IMR-90 (cell line): ENCODE measurements at regions not wholly inside any gene's neighbourhood (a gene's known extent, or its start where the extent isn't known, plus 50 kb on each side); places are given as distances from the start of the nearest gene placed in this dataset.

Experiments
- ATAC-seq: fragments of 200-7000 bp; cut with Tn5 transposase; 2 replicates; pipeline ENCODE4 v1.9.1; 2020; ENCODE audit warnings: low read depth, mild to moderate bottlenecking, moderate library complexity
- BruUV-seq: library from RNA; stranded (reverse); fragments of 400-500 nt; replicated peaks from 2 replicates; lab custom pipeline; 2021; lab: Mats Ljungman, UMichigan
- CTCF ChIA-PET: fragments of 300-600 bp; formaldehyde crosslinking; extraction: SDS; loops from one replicate; lab custom pipeline; 2021; ENCODE audit warnings: antibody characterized with exemption; lab: Yijun Ruan, JAX
- POLR2A ChIA-PET: fragments of 300-600 bp; sonication (Branson Sonifier 250); formaldehyde crosslinking; loops from one replicate; lab custom pipeline; 2022; ENCODE audit warnings: antibody characterized with exemption; ENCODE audit not compliant: unreplicated experiment; lab: Charles Lee
- DNase-seq: peaks from one replicate; pipeline ENCODE4 v3.0.0; 2013
- H2AFZ ChIP-seq: replicated peaks from 2 replicates; pipeline ENCODE3; 2013; ENCODE audit warnings: low read length, mild to moderate bottlenecking; ENCODE audit not compliant: poor library complexity
- H2AK5ac ChIP-seq: 2 replicates; pipeline ENCODE4 v1.6.1; 2013; ENCODE audit warnings: low read depth, low read length, inconsistent platforms
- H2AK9ac ChIP-seq: replicated peaks from 2 replicates; pipeline ENCODE3; 2013; ENCODE audit warnings: mild to moderate bottlenecking, low read depth, low read length, moderate library complexity; ENCODE audit not compliant: poor library complexity
- H2BK120ac ChIP-seq: 2 replicates; pipeline ENCODE4 v1.6.1; 2013; ENCODE audit warnings: low read depth, low read length, inconsistent platforms
- H2BK15ac ChIP-seq: 3 replicates; pipeline ENCODE4 v1.6.1; 2013; ENCODE audit warnings: low read depth, low read length, inconsistent platforms
- H2BK20ac ChIP-seq: 2 replicates; pipeline ENCODE4 v1.6.1; 2013; ENCODE audit warnings: low read depth, mild to moderate bottlenecking, inconsistent platforms, low read length, moderate library complexity
- H2BK5ac ChIP-seq: 2 replicates; pipeline ENCODE4 v1.6.1; 2013; ENCODE audit warnings: mild to moderate bottlenecking, low read depth, low read length, inconsistent platforms; ENCODE audit not compliant: poor library complexity, severe bottlenecking
- H3K14ac ChIP-seq: replicated peaks from 2 replicates; pipeline ENCODE4 v1.6.1; 2013; ENCODE audit warnings: low read depth, low read length, inconsistent platforms
- H3K18ac ChIP-seq: 2 replicates; pipeline ENCODE4 v1.6.1; 2013; ENCODE audit warnings: low read depth, low read length, control low read depth
- H3K23ac ChIP-seq: 2 replicates; pipeline ENCODE4 v1.6.1; 2013; ENCODE audit warnings: low read depth, low read length, inconsistent platforms
- H3K27ac ChIP-seq: 2 replicates; pipeline ENCODE4 v1.5.1; 2013; ENCODE audit warnings: mild to moderate bottlenecking, control low read depth, low read length; ENCODE audit not compliant: insufficient read depth
- H3K27me3 ChIP-seq: 2 replicates; pipeline ENCODE4 v1.6.1; 2013; ENCODE audit warnings: low read length; ENCODE audit not compliant: control insufficient read depth, insufficient read depth
- H3K36me3 ChIP-seq: 2 replicates; pipeline ENCODE4 v1.6.1; 2013; ENCODE audit warnings: low read length, mixed read lengths; ENCODE audit not compliant: control insufficient read depth, insufficient read depth
- H3K4ac ChIP-seq: 2 replicates; pipeline ENCODE4 v1.6.1; 2013; ENCODE audit warnings: low read depth, low read length, inconsistent platforms
- H3K4me1 ChIP-seq: 2 replicates; pipeline ENCODE4 v1.6.1; 2013; ENCODE audit warnings: low read length, mixed read lengths; ENCODE audit not compliant: control insufficient read depth, insufficient read depth
- H3K4me2 ChIP-seq: 2 replicates; pipeline ENCODE4 v1.6.1; 2013; ENCODE audit warnings: low read depth, mild to moderate bottlenecking, control low read depth, low read length, moderate library complexity
- H3K4me3 ChIP-seq: 2 replicates; pipeline ENCODE4 v1.5.1; 2013; ENCODE audit warnings: low read depth, mild to moderate bottlenecking, control low read depth, low read length, moderate library complexity; ENCODE audit not compliant: insufficient read depth
- H3K56ac ChIP-seq: 2 replicates; pipeline ENCODE4 v1.6.1; 2013; ENCODE audit warnings: low read length, inconsistent platforms; ENCODE audit not compliant: insufficient read depth; ENCODE audit errors: extremely low read depth
- H3K79me1 ChIP-seq, 2 experiments: 2 replicates each; pipeline ENCODE4 v1.6.1; 2013; ENCODE audit warnings: low read length in 2 of 2, inconsistent platforms in 1 of 2, low read depth in 1 of 2
- H3K9ac ChIP-seq: 2 replicates; pipeline ENCODE4 v1.6.1; 2013; ENCODE audit warnings: low read depth, low read length, control low read depth
- H3K9me1 ChIP-seq: 2 replicates; pipeline ENCODE4 v1.6.1; 2013; ENCODE audit warnings: low read length, inconsistent platforms; ENCODE audit not compliant: insufficient read depth
- H3K9me3 ChIP-seq: 2 replicates; pipeline ENCODE4 v1.6.1; 2013; ENCODE audit warnings: low read length; ENCODE audit not compliant: control insufficient read depth, insufficient read depth
- H4K20me1 ChIP-seq: 2 replicates; pipeline ENCODE4 v1.6.1; 2013; ENCODE audit warnings: low read length, inconsistent platforms; ENCODE audit not compliant: insufficient read depth
- H4K5ac ChIP-seq: 2 replicates; pipeline ENCODE4 v1.6.1; 2013; ENCODE audit warnings: mild to moderate bottlenecking, low read depth, low read length, control low read depth
- H4K8ac ChIP-seq, 2 experiments: 2 replicates each; pipeline ENCODE4 v1.6.1; 2013; ENCODE audit warnings: low read depth in 2 of 2, low read length in 2 of 2, control low read depth in 1 of 2, inconsistent platforms in 1 of 2
- H4K91ac ChIP-seq: 2 replicates; pipeline ENCODE4 v1.6.1; 2013; ENCODE audit warnings: low read depth, low read length, inconsistent platforms; ENCODE audit not compliant: insufficient read depth
- BHLHE40 ChIP-seq: fragments of 150-350 bp; IDR thresholded peaks from 2 replicates; pipeline ENCODE4 v1.6.1; 2016; ENCODE audit warnings: mild to moderate bottlenecking, low read depth, low read length
- CEBPB ChIP-seq: IDR thresholded peaks from 2 replicates; pipeline ENCODE4 v1.6.1; 2012; ENCODE audit warnings: low read depth, low read length, improper control_type of control experiment
- ELK1 ChIP-seq: fragments of 150-350 bp; IDR thresholded peaks from 2 replicates; pipeline ENCODE4 v1.6.1; 2016; ENCODE audit warnings: low read depth, mild to moderate bottlenecking, low read length, moderate library complexity, borderline replicate concordance
- FOS ChIP-seq: fragments of 150-350 bp; IDR thresholded peaks from 2 replicates; pipeline ENCODE4 v1.6.1; 2016; ENCODE audit warnings: low read depth, low read length
- MAZ ChIP-seq: IDR thresholded peaks from 2 replicates; pipeline ENCODE4 v1.6.1; 2012; ENCODE audit warnings: low read depth, mild to moderate bottlenecking, low read length, improper control_type of control experiment, moderate library complexity, borderline replicate concordance
- MXI1 ChIP-seq: IDR thresholded peaks from 2 replicates; pipeline ENCODE4 v1.6.1; 2012; ENCODE audit warnings: low read depth, mild to moderate bottlenecking, low read length, moderate library complexity, borderline replicate concordance
- RAD21 ChIP-seq: IDR thresholded peaks from 2 replicates; pipeline ENCODE4 v1.6.1; 2012; ENCODE audit warnings: low read length, improper control_type of control experiment
- RCOR1 ChIP-seq: IDR thresholded peaks from 2 replicates; pipeline ENCODE4 v1.6.1; 2012; ENCODE audit warnings: mild to moderate bottlenecking, low read length, improper control_type of control experiment; ENCODE audit not compliant: insufficient replicate concordance
- RFX5 ChIP-seq: IDR thresholded peaks from 2 replicates; pipeline ENCODE4 v1.8.0; 2012; ENCODE audit warnings: low read depth, mild to moderate bottlenecking, low read length, moderate library complexity
- WGBS, 2 experiments: methylation state at CpG; one replicate each; pipeline versions ENCODE4 v1.1.5 to v1.1.7; 2013; ENCODE audit warnings: missing lambda C conversion rate in 2 of 2; ENCODE audit not compliant: insufficient read length in 1 of 2; ENCODE audit errors: extremely low coverage in 2 of 2; 5-methylcytosine and 5-hydroxymethylcytosine counted together
- dilution Hi-C: fragments of 300-500 bp; cut with HindIII; formaldehyde crosslinking; loops from one replicate; pipeline ENCODE4 v1.14.3; 2018; ENCODE audit warnings: low sequenced_read_pairs; ENCODE audit not compliant: unreplicated experiment
- in situ Hi-C: fragments of 300-500 bp; cut with MboI; formaldehyde crosslinking; loops from 3 replicates; pipeline ENCODE4 v1.14.3; 2019; ENCODE audit warnings: low sequenced_read_pairs, inconsistent platforms, mixed read lengths
- intact Hi-C: fragments of 100-400 bp; cut with micrococcal nuclease; formaldehyde crosslinking; loops from 2 replicates; pipeline ENCODE4 v1.10.0; 2022

- H2AK5ac ChIP-seq, result no peak overlapping the region
- H3K4me3 ChIP-seq, result no peak overlapping the region
- no peaks in the 10 kb centered on the region for H3K9me3 ChIP-seq
- H2BK5ac ChIP-seq, result peak overlapping the region; percentile 59
- ATAC-seq, result peak; percentile 89
- no peak overlapping the region for H2AK9ac ChIP-seq
- H3K4me1 ChIP-seq, result peaks cover 13% of the 10 kb centered on the region; the same call in 1 of the 2 replicates
- no peak overlapping the region for H3K23ac ChIP-seq
- H4K20me1 ChIP-seq, result no peaks in the 10 kb centered on the region
- no peak overlapping the region for H2AFZ ChIP-seq
- H2BK15ac ChIP-seq, result no peak overlapping the region
- ChIA-PET CTCF (no interaction called here), POLR2A (no interaction called here)
- intact Hi-C loops (no loop called here), dilution Hi-C loops (no loop called here), in situ Hi-C loops (no loop called here)
- H3K36me3 ChIP-seq, result no peaks in the 10 kb centered on the region
- 0 out of 2 replicates have a peak overlapping the region, but pooled peaks have one; percentile 28 for H3K4me2 ChIP-seq
- DNase-seq, result peak; percentile 91
- no peak overlapping the region for H2BK20ac ChIP-seq
- peaks cover 0 to 7% of the 10 kb centered on the region in 2 experiments; a peak in 2 of 4 replicates for H3K79me1 ChIP-seq
- H3K27ac ChIP-seq, result no peak overlapping the region
- BruUV-seq, result no TSS peak
- H3K14ac ChIP-seq, result no peak overlapping the region
- TF ChIP-seq ELK1 (no peak), RAD21 (no peak), CEBPB (peak; percentile 90), BHLHE40 (no peak), MXI1 (no peak), RCOR1 (peak; percentile 39), MAZ (0 out of 2 replicates have a peak, but pooled peaks have one; percentile 34), RFX5 (0 out of 2 replicates have a peak, but pooled peaks have one; percentile 48), FOS (peak; percentile 72)
- WGBS, 2 experiments, result no CpG with 5 or more reads among the region's 4 CpGs
- H3K18ac ChIP-seq, result no peak overlapping the region
- no peaks in the 10 kb centered on the region for H3K9me1 ChIP-seq
- no peak overlapping the region for H3K9ac ChIP-seq
- H3K56ac ChIP-seq, result no peak overlapping the region
- no peak overlapping the region for H3K4ac ChIP-seq
- H3K27me3 ChIP-seq, result no peaks in the 10 kb centered on the region
- H2BK120ac ChIP-seq, result peak overlapping the region; percentile 86; the same call in 1 of the 2 replicates
- no peak overlapping the region for H4K8ac ChIP-seq
- no peak overlapping the region for H4K5ac ChIP-seq
- H4K91ac ChIP-seq, result no peak overlapping the region
Observed at GRCh38 chr3:74532446-74532845, 82.0 kb downstream of the CNTN3 start.
